Mesodermal cell (in vitro differentiated cells): ENCODE measurements at regions not wholly inside any gene's neighbourhood (a gene's known extent, or its start where the extent isn't known, plus 50 kb on each side); places are given as distances from the start of the nearest gene placed in this dataset.
A peak's percentile ranks its signal among the peaks of the same experiment; 100 is the strongest.

Experiments used
- H3K27ac ChIP-seq: 2 replicates; pipeline ENCODE4 v1.7.0; 2013; ENCODE audit warnings: mild to moderate bottlenecking, low read depth, low read length, moderate library complexity; ENCODE audit not compliant: severe bottlenecking
- H3K36me3 ChIP-seq: 2 replicates; pipeline ENCODE4 v1.7.1; 2013; ENCODE audit warnings: mild to moderate bottlenecking, low read length, moderate library complexity; ENCODE audit not compliant: control insufficient read depth, insufficient read depth
- H3K4me1 ChIP-seq: one replicate; pipeline ENCODE4 v1.7.1; 2013; ENCODE audit warnings: mild to moderate bottlenecking, low read length; ENCODE audit not compliant: insufficient read depth, control insufficient read depth, poor library complexity, severe bottlenecking
- H3K4me3 ChIP-seq: 2 replicates; pipeline ENCODE4 v1.7.0; 2013; ENCODE audit warnings: low read length, control low read depth, mild to moderate bottlenecking; ENCODE audit not compliant: insufficient read depth, poor library complexity, severe bottlenecking; ENCODE audit errors: extremely low read depth
- H3K9me3 ChIP-seq: 2 replicates; pipeline ENCODE4 v1.7.1; 2013; ENCODE audit warnings: mild to moderate bottlenecking, low read length, moderate library complexity; ENCODE audit not compliant: control insufficient read depth
- WGBS, 2 experiments: methylation state at CpG; one replicate each; pipeline ENCODE4 v1.1.5; 2013; ENCODE audit warnings: missing lambda C conversion rate in 2 of 2; ENCODE audit not compliant: insufficient coverage in 2 of 2; 5-methylcytosine and 5-hydroxymethylcytosine counted together

GRCh38 chr16:85460252-85461021, 152.7 kb upstream of the GSE1 start:
- Histone ChIP-seq H3K4me3 (no peak overlapping the region), H3K4me1 (peaks cover 40% of the 10 kb centered on the region), H3K36me3 (no peaks in the 10 kb centered on the region), H3K9me3 (no peaks in the 10 kb centered on the region), H3K27ac (peak overlapping the region; percentile 75)
- 36 to 40% methylated on average over 24 of the region's 24 CpGs for WGBS, 2 experiments

GRCh38 chr16:85461022-85461813, 151.9 kb upstream of the GSE1 start:
- WGBS, 2 experiments = 13 to 14% methylated on average over 11 of the region's 14 CpGs
- Histone ChIP-seq H3K9me3 (no peaks in the 10 kb centered on the region), H3K36me3 (no peaks in the 10 kb centered on the region), H3K4me1 (peaks cover 39% of the 10 kb centered on the region), H3K27ac (peak overlapping the region; percentile 75), H3K4me3 (no peak overlapping the region)

DNA sequence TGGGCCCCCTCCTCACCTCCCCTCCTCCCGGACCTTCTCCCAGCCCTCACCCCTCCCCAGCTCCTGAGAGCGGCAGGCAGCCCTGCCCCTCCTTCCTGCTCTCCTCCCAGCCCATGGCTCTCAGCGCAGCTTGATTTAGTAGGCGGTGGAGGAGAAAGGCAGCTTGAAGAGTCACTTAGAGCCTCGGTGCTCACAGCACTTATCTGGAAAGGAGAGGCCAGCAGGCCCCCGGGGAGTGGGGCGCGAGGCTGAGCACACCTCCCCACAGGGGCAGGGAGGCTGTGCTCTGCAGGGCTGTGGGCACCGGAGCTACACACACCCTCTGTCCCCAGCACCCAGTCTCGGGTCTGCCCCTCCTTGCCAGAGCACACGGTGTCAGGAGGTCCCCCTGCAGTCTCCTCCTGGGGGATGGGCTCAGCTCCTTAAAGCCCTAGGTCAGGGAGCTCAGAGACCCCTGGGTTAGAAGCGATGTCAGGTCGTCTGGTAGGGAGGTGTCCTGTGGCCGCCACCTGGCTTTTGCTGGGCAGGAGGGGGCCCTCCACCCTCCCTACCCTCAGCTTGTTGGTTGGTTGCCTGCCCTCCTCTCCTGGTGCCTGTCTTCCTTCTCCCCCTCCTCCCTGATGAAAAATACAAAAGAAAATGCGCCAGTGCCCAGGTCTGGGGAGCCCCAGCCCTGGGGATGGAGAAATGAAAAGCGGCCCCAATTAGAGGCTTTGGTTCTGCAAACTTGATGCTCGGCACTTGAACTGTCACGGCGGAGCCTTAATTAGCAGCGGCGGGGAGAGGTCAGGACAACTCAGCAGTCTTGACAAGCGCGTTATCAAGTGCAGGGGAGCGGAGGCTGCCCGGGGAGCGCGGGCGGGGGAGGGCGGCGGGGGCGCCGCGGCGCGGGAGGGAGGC, 151.1 kb upstream of the GSE1 start:
- H3K4me3 ChIP-seq = peak overlapping the region; percentile 19
- 0% methylated on average over 15 to 18 of the region's 35 CpGs for WGBS, 2 experiments
- H3K27ac ChIP-seq = peak overlapping the region; percentile 75
- no peaks in the 10 kb centered on the region for H3K36me3 ChIP-seq
- peaks cover 34% of the 10 kb centered on the region for H3K4me1 ChIP-seq
- no peaks in the 10 kb centered on the region for H3K9me3 ChIP-seq

DNA sequence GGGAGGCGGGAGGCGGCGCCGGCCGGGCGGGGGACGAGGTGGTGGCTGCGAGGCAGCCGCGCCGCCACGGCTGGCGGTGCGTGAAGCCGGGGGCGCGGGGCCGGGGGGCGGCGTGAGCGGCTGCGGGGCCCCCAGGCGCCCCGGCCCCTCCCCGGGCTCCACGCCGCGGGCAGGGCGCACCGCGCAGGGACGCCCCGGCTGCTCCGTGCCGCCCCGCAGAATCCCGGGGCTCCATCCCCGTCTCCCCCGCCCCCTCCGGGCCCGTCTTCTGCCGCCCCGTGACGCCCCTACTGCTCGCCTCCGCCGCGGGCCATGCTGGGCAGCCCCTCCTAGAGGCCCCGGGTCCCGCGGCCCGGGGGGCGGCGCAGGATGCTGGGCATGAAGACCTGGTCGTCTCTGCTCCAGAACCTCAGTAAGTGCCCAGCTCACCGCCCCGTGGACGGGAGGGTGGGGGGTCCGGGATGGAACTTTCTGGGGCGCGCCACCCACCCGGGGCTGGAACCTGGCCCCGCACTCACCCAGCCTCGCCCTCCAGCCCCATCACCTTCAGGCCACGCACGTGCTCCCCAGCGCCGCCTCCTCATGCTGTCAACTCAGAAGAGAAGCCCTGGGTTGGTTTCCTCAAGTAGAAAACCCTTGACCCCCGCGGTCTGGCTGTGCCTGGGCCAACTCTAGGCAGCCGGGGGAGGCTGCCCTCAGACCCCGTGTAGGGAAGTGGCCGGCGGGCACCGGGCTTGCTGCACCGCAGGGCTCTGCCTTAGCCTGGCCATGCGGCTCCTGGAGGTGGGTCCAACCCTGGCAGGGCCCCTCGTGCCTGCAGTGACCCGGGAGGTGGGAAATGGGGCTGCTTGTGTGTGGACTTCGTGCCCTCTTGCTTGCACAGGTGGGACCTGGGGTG, 150.2 kb upstream of the GSE1 start:
- Histone ChIP-seq H3K9me3 (no peaks in the 10 kb centered on the region), H3K4me3 (peak overlapping the region; percentile 6), H3K27ac (no peak overlapping the region), H3K4me1 (peaks cover 31% of the 10 kb centered on the region), H3K36me3 (no peaks in the 10 kb centered on the region)
- WGBS, 2 experiments = 11 to 17% methylated on average over 34 to 44 of the region's 80 CpGs

GRCh38 chr16:85463672-85464382, 149.3 kb upstream of the GSE1 start:
- WGBS, 2 experiments = 90 to 91% methylated on average over 17 to 26 of the region's 26 CpGs
- Histone ChIP-seq H3K27ac (no peak overlapping the region), H3K4me3 (no peak overlapping the region), H3K36me3 (no peaks in the 10 kb centered on the region), H3K9me3 (no peaks in the 10 kb centered on the region), H3K4me1 (peaks cover 31% of the 10 kb centered on the region)

GRCh38 chr16:85464383-85465305, 148.5 kb upstream of the GSE1 start:
- Histone ChIP-seq H3K36me3 (no peaks in the 10 kb centered on the region), H3K4me1 (peaks cover 29% of the 10 kb centered on the region), H3K4me3 (no peak overlapping the region), H3K27ac (no peak overlapping the region), H3K9me3 (no peaks in the 10 kb centered on the region)
- WGBS, 2 experiments = 89 to 92% methylated on average over 19 to 28 of the region's 30 CpGs

DNA sequence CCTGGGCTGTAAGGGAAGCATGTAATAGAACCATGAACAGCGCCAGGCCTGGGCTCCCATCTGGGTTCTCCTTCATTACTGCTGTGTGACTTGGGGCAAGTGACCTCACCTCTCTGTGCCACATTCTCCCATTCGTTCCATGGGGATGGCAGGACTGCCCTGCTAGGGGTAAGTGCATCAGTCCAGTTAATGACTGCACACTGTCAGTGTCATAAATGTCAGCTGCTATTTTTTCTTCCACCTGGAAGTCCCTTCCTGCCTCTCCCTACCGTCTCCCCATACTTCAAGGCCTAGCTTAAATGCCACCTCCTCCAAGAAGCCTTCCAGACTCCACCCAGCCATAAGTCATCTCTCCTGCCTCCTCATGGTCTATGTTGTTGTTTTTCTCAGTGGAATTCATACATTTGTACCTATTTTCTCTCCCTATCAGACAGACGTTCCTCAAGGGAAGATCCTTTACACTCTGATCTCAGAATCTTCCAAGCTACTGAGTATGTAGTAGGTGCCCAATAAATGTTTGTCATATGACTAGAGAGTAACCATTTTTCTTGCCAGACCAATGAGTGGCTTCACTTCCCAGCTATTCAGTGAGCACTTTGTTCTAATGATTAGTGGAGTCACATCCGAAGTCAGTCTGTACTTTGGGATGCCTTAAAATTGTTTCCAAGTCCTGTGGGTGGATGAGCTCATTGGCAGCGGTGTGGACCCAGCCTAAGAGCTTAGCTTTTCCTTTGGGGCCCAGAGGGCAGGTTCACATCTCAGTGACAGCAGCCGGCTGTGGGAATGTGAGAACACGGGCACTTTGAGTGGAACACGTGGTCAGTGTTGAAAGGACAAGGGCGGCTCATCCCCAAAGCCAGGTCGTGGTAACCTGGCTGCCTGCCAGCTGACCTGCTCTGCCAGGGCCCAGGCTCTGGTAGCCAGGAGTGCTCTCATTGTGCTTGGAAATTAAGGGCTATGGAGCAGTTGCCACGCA, 147.5 kb upstream of the GSE1 start:
- Histone ChIP-seq H3K4me3 (no peak overlapping the region), H3K36me3 (no peaks in the 10 kb centered on the region), H3K4me1 (peaks cover 20% of the 10 kb centered on the region), H3K9me3 (no peaks in the 10 kb centered on the region), H3K27ac (no peak overlapping the region)
- WGBS, 2 experiments = 88 to 91% methylated on average over 9 to 10 of the region's 12 CpGs

DNA sequence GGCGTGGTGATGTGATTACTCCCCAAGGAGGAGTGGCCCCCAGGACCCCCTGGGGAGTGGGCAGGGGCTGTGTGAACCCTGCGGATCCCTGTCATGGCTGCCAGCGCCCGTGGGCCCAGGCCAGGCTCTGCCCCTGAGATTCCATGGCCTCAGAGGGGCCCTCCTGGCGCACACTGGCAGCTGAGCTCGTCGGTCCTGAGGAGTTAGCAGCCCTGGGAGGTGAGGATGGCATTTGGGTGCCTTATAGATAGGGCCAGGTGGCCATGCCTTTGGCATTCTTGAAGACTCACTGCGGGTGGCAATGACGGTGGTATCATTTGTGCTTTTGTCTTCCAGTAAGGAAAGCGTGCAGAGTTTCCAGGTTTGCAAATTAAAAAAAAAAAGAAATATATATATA, 146.8 kb upstream of the GSE1 start:
- Histone ChIP-seq H3K36me3 (no peaks in the 10 kb centered on the region), H3K4me3 (no peak overlapping the region), H3K9me3 (no peaks in the 10 kb centered on the region), H3K4me1 (peaks cover 13% of the 10 kb centered on the region), H3K27ac (no peak overlapping the region)
- WGBS, 2 experiments = 88 to 90% methylated on average over 8 of the region's 10 CpGs
